WI38 (cell line): ENCODE measurements at regions not wholly inside any gene's neighbourhood (a gene's known extent, or its start where the extent isn't known, plus 50 kb on each side); places are given as distances from the start of the nearest gene placed in this dataset.
"Not testable (repeated sequence)": the region's sequence is repeated elsewhere in the genome, so short reads cannot be mapped to it uniquely, and the experiment has no call there.

Source experiments
- H3K4me3 ChIP-seq: 2 replicates; pipeline ENCODE4 v1.5.1; 2011; ENCODE audit warnings: low read depth, mild to moderate bottlenecking, control low read depth, low read length
- CTCF ChIP-seq: IDR thresholded peaks from 2 replicates; pipeline ENCODE4 v1.5.1; 2012; ENCODE audit warnings: low read depth, mild to moderate bottlenecking, control low read depth, low read length

GRCh38 chr9:108743901-108744371 lies 111.8 kb downstream of the ACTL7B start:
- no peak overlapping the region for H3K4me3 ChIP-seq
- no peak for TF ChIP-seq CTCF

GRCh38 chr9:108743416-108743815 lies 112.4 kb downstream of the ACTL7B start:
- H3K4me3 ChIP-seq, result no peak overlapping the region
- no peak for TF ChIP-seq CTCF

- H3K4me3 ChIP-seq, result no peak overlapping the region
- TF ChIP-seq CTCF, result no peak
These were observed 113.6 kb downstream of the ACTL7B start for GRCh38 chr9:108742191-108742590.

GRCh38 chr9:108731292-108731691 lies 124.5 kb downstream of the ACTL7B start:
- not testable (repeated sequence) for H3K4me3 ChIP-seq

GRCh38 chr9:108727580-108728111 lies 128.1 kb downstream of the ACTL7B start:
- no peak overlapping the region for H3K4me3 ChIP-seq
- TF ChIP-seq CTCF, result no peak

- TF ChIP-seq CTCF, result no peak
- H3K4me3 ChIP-seq, result no peak overlapping the region
These were observed 131.1 kb downstream of the ACTL7B start for GRCh38 chr9:108724652-108725051.

- no peak overlapping the region for H3K4me3 ChIP-seq
- no peak for TF ChIP-seq CTCF
These were observed 131.7 kb downstream of the ACTL7B start for GRCh38 chr9:108724122-108724521.

GRCh38 chr9:108722396-108722795 lies 133.4 kb downstream of the ACTL7B start:
- no peak for TF ChIP-seq CTCF
- no peak overlapping the region for H3K4me3 ChIP-seq
